ENCODE measurements at regions not wholly inside any gene's neighbourhood (a gene's known extent, or its start where the extent isn't known, plus 50 kb on each side); places are given as distances from the start of the nearest gene placed in this dataset.

DNA sequence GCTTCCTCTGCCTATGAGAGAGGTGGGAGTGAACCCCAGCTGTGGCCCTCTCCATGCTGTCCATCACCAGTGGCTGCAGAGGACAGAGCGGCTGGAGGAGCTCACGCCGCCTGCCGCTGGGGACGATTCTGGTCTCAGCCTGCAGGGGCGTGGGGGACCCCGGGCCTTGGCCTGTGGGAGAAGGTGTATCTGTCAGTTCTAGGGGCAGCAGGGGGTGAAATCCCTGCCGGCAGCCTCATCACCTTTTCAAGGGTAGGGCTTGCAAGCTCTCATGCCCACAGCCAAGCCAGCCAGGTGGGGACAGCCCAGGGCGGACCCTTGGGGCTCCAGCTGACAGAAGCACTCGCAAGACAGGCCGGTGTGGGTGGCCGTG lies 80.2 kb downstream of the TSPAN17 start:
- DNase-seq, result no peak
- Mint-ChIP-seq H3K4me3 (no peak overlapping the region), H3K27ac (no peak overlapping the region), H3K27me3 (ENCODE audit: low read depth) (peaks cover 33% of the 10 kb centered on the region), H3K4me1 (ENCODE audit: low read depth) (peaks cover 7% of the 10 kb centered on the region), H3K9me3 (ENCODE audit: insufficient read depth) (no peaks in the 10 kb centered on the region), H3K36me3 (ENCODE audit: low read depth) (no peaks in the 10 kb centered on the region)
- ChIA-PET CTCF (no interaction called here), POLR2A (no interaction called here)
- ATAC-seq, result no peak

DNA sequence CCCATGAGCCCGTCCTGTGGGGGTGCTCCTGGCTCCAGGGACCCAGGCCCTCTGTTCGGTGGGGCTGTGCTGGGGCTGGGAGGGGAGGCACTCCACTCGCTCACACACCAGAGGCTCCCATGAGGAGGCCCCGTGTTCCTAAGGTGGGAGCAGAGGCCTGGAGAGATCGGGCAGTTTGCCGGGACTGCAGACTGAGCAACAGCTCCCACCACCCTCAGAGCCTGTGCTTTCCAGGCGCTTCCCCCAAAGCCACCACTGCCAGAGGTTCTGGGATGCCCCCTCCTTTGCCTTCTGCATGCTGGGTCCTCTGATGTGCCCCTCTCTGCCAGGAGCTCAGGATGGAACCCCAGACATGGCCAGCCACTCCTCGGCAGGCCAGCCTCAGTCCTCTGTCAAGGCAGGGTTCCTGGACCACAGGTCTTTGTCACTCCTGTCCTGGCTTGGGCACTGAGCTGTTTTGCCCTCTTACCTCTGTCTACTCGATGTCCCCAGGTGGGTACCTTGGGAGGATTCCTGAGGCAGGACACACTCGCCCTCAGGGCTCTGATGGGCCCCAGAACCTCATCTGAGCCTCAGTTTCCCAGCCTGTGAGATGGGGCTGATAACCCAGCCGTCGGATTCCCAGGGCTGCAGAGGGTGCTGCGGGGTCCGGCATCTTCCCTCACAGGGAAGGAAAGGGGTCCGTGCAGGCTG lies 80.8 kb downstream of the TSPAN17 start:
- peaks cover 31% of the 10 kb centered on the region for H3K27me3 Mint-ChIP-seq (ENCODE audit: low read depth)
- H3K27ac Mint-ChIP-seq, result no peak overlapping the region
- POLR2A ChIA-PET, result no interaction called here
- ATAC-seq, result no peak
- no peaks in the 10 kb centered on the region for H3K36me3 Mint-ChIP-seq (ENCODE audit: low read depth)
- DNase-seq, result no peak
- no peak overlapping the region for H3K4me3 Mint-ChIP-seq
- peaks cover 7% of the 10 kb centered on the region for H3K4me1 Mint-ChIP-seq (ENCODE audit: low read depth)
- H3K9me3 Mint-ChIP-seq (ENCODE audit: insufficient read depth), result no peaks in the 10 kb centered on the region
- CTCF ChIA-PET, result no interaction called here

DNA sequence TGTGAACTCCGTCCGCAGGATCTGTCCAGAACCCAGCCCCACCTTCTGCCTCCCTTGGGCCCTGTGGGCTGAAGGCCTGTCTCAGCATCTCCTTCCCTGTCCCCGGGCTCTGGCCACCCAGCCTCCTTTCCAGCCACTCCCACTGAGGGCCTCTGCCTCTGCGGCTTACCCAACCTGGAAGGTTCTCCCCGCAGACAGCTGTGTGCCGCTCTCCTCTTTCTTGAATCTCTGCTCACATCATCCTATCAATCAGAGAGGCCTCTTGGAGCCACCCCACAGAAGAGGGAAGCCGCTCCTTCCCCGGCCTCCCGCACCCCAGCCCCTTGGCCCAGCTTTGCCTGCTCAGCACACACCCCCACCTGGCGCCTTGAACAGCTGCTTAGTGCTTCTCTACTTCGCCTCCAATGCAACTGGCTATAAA lies 81.5 kb upstream of the UNC5A start:
- ATAC-seq (no peak), DNase-seq (no peak)
- Mint-ChIP-seq H3K27ac (no peak overlapping the region), H3K9me3 (ENCODE audit: insufficient read depth) (no peaks in the 10 kb centered on the region), H3K36me3 (ENCODE audit: low read depth) (no peaks in the 10 kb centered on the region), H3K4me3 (no peak overlapping the region), H3K4me1 (ENCODE audit: low read depth) (peaks cover 2% of the 10 kb centered on the region), H3K27me3 (ENCODE audit: low read depth) (peaks cover 27% of the 10 kb centered on the region)
- POLR2A ChIA-PET, result no interaction called here
- CTCF ChIA-PET, result no interaction called here

DNA sequence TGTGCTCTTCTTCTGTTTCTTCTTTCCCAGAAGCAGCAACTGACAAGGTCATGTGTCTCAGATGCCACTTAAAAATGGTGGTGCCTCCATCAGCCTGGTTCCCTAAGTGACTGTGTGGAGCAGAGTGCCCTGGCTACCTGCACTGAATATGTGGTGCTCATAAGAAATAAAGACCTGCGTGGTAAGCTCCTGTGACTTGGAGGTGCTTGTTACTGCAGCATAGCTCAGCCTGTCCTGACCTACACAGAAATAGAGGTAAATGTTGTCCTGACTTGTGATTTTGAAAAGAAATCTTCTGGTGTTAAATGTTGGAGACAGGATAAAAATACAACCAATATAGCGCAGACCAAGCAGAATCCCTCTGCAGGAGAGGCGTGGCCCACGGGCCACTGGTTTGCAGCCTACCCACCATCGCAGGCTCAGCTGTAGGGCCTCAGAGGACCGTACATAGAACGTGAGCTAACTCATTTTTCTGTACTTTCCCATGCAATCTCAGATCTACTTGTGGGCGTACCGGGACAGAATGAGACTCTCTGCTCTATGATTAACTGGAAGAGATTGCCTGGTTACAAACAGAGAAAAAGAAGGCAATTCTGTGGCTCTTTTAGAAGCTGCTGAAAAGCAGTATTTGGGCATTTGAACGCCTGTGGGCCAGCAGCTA lies 79.4 kb upstream of the UNC5A start:
- H3K4me3 Mint-ChIP-seq, result no peak overlapping the region
- no peaks in the 10 kb centered on the region for H3K9me3 Mint-ChIP-seq (ENCODE audit: insufficient read depth)
- peaks cover 15% of the 10 kb centered on the region for H3K27me3 Mint-ChIP-seq (ENCODE audit: low read depth)
- no peak for ATAC-seq
- POLR2A ChIA-PET, result no interaction called here
- DNase-seq, result no peak
- CTCF ChIA-PET, result interaction anchor here (1.7 kb wide), 1 partner anchor 70 kb away, joined by 5 read pairs; no protein-coding TSS in a partner anchor
- H3K36me3 Mint-ChIP-seq (ENCODE audit: low read depth), result no peaks in the 10 kb centered on the region
- peaks cover 2% of the 10 kb centered on the region for H3K4me1 Mint-ChIP-seq (ENCODE audit: low read depth)
- H3K27ac Mint-ChIP-seq, result no peak overlapping the region

DNA sequence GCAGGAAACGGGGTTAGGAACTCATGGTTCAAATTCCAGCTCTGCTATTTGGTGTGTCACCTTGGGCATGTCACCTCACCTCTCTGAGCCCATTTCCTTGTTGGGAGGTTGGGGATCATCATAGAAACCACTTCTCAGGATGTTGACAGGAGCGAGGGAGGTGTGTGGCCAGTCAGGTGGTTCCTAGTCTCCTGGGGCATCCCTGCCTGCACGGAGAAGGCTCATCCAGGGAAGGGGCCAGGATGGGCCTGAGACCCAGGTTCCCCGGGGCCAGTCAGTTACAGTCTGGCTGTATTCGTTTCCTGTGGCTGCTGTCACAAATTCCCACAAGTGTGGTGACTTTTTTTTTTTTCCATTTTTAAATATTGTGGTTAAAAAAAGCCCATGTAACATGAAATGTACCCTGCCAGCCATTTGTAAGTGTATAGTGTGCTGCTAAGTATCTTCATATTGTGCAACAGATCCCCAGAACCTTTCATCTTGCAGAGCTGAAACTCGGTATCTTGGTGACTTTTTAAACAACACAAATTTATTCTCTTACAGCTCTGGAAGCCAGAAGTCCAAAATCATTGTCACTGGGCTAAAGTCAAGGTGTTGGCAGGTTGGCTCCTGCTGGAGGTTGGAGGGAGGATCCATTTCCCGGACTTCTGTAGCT lies 78.7 kb upstream of the UNC5A start:
- DNase-seq (no peak), ATAC-seq (no peak)
- ChIA-PET POLR2A (no interaction called here), CTCF (interaction anchor here (1.7 kb wide), 1 partner anchor 71 kb away, joined by 5 read pairs; no protein-coding TSS in a partner anchor)
- no peak overlapping the region for H3K4me3 Mint-ChIP-seq
- H3K9me3 Mint-ChIP-seq (ENCODE audit: insufficient read depth), result no peaks in the 10 kb centered on the region
- no peaks in the 10 kb centered on the region for H3K36me3 Mint-ChIP-seq (ENCODE audit: low read depth)
- H3K27ac Mint-ChIP-seq, result no peak overlapping the region
- H3K4me1 Mint-ChIP-seq (ENCODE audit: low read depth), result peaks cover 2% of the 10 kb centered on the region
- H3K27me3 Mint-ChIP-seq (ENCODE audit: low read depth), result peaks cover 10% of the 10 kb centered on the region

DNA sequence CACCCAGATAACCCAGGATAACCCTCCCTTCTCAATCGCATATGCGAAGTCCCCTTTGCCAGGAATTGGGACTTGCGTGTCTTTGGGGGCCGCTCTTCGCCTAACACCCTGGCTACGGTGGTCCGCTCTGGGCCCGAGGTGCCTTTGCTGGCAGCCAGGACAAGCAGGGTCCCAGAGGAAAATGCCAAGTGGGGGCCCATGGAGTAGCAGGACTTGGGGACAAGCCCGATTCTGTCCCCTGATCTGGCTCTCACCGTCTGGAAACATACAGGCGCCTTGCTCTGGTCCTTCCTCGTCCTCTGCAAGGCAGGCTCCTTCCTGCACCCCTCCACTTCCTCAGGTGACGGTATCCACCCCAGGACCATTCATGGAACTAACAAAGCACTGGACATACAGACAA lies 78.1 kb upstream of the UNC5A start:
- Mint-ChIP-seq H3K4me1 (ENCODE audit: low read depth) (no peaks in the 10 kb centered on the region), H3K27me3 (ENCODE audit: low read depth) (peaks cover 10% of the 10 kb centered on the region), H3K27ac (no peak overlapping the region), H3K9me3 (ENCODE audit: insufficient read depth) (no peaks in the 10 kb centered on the region), H3K4me3 (no peak overlapping the region), H3K36me3 (ENCODE audit: low read depth) (no peaks in the 10 kb centered on the region)
- no peak for ATAC-seq
- DNase-seq, result no peak
- POLR2A ChIA-PET, result no interaction called here
- CTCF ChIA-PET, result no interaction called here

DNA sequence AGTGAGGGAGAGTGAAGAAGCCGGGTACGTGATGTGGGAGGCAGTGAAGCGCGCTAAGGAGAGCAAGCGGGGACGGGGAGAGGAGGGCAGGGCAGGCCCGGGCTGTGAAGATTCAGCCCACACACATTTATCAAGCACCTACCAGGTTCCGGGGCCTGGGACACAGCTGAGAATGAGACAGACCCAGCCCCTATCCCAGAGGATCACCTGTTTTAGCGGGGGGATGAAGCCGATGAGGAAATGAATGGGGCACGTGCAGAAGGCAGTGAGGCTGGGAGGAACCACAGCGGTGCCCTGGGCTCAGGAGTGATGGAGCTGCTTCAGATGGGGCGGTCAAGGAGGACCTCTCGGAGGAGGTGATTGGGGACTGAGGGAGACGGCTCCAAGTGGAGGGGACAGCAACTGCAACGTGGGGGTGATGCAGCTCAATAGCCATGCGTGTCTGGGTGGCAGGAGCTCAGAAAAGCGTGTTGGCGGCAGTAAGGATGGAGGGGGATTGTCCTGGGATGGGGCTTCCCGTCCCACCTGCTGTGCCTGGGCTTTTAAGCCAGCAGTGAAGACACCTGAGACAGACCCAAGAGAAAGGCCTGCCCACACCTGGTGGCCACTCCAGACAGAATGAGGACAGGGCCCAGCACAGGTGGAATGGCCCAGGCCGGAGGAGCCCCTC lies 77.5 kb upstream of the UNC5A start:
- no peak for ATAC-seq
- H3K4me3 Mint-ChIP-seq, result no peak overlapping the region

DNA sequence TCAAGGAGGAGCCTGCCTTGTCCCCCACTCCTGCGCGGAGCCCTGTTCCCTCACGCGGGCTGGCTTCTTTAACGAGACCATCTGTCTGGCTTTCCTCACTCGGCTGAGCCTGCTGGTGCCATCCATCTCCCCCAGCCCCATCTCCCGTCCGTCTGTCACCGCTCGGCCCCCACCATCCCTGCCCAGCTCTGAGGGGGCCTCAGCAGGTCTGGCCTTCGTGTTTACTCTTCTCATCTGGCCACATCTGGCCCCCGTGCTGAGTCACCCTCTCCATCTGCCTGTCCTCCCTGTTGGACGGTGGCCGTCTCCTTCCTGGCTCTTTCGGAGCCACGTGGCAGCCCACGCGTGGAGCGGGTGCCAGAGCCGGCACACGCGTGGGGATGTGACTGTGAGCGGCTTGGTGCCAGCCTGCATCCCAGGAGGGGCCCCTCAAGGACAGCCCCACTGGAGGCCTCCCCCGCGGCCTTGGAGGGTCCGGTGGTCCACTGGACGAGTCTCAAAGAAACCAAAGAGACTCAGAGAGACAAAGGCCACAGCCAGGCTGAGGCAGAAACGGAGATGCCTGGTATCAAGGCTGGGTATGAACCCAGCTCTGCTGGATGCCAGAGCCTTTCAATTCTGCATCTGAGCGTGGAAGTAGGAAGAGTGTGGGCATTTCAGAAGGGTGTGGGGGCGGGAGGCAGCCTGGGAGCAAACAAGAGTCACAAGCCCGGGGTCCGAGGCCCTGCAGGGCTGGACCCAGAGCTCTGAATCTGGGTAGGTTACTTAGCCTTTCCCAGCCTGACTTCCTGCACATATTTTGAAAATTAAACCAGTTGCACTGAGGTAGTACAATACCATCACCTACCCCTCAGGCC lies 76.7 kb upstream of the UNC5A start:
- no peak for ATAC-seq
- Mint-ChIP-seq H3K4me1 (ENCODE audit: low read depth) (no peaks in the 10 kb centered on the region), H3K27ac (no peak overlapping the region), H3K9me3 (ENCODE audit: insufficient read depth) (no peaks in the 10 kb centered on the region), H3K4me3 (no peak overlapping the region), H3K36me3 (ENCODE audit: low read depth) (no peaks in the 10 kb centered on the region), H3K27me3 (ENCODE audit: low read depth) (peaks cover 14% of the 10 kb centered on the region)
- DNase-seq, result no peak
- CTCF ChIA-PET, result interaction anchor here (0.8 kb wide), 1 partner anchor 73 kb away, joined by 3 read pairs; no protein-coding TSS in a partner anchor
- POLR2A ChIA-PET, result no interaction called here

More for the DNA sequence above, 77.5 kb upstream of the UNC5A start:
- no peak for DNase-seq
- Mint-ChIP-seq H3K27me3 (ENCODE audit: low read depth) (peaks cover 12% of the 10 kb centered on the region), H3K4me1 (ENCODE audit: low read depth) (no peaks in the 10 kb centered on the region), H3K27ac (no peak overlapping the region), H3K36me3 (ENCODE audit: low read depth) (no peaks in the 10 kb centered on the region), H3K9me3 (ENCODE audit: insufficient read depth) (no peaks in the 10 kb centered on the region)
- ChIA-PET POLR2A (no interaction called here), CTCF (no interaction called here)

DNA sequence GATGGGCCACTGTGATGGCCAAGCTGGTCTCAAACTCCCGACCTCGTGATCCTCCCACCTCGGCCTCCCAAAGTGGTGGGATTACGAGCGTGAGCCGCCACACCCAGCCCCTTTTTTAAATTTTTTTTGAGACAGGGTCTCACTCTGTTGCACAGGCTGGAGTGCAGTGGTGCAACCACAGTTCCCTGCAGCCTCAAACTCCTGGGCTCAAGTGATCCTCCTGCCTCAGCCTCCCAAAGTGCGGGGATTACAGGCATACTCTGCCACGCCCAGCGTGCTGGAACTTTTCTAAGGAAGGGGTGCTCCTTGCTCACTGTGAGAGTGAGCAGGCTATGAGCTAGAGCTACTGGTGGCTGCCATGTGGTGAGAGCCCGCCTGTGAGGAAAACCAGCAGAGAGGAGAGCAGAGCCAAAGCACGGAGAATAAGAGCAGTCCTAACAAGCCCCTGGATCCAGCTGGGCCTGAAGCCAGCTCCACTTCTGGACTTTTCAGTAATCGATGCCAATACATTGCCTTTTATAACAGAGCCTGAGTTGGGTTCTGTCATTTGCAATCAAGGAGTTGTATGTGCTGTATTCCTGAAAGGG lies 75.5 kb upstream of the UNC5A start:
- DNase-seq (no peak), ATAC-seq (no peak)
- Mint-ChIP-seq H3K9me3 (ENCODE audit: insufficient read depth) (no peaks in the 10 kb centered on the region), H3K27me3 (ENCODE audit: low read depth) (peaks cover 18% of the 10 kb centered on the region), H3K4me1 (ENCODE audit: low read depth) (no peaks in the 10 kb centered on the region), H3K36me3 (ENCODE audit: low read depth) (no peaks in the 10 kb centered on the region), H3K27ac (no peak overlapping the region), H3K4me3 (no peak overlapping the region)
- ChIA-PET CTCF (no interaction called here), POLR2A (no interaction called here)

DNA sequence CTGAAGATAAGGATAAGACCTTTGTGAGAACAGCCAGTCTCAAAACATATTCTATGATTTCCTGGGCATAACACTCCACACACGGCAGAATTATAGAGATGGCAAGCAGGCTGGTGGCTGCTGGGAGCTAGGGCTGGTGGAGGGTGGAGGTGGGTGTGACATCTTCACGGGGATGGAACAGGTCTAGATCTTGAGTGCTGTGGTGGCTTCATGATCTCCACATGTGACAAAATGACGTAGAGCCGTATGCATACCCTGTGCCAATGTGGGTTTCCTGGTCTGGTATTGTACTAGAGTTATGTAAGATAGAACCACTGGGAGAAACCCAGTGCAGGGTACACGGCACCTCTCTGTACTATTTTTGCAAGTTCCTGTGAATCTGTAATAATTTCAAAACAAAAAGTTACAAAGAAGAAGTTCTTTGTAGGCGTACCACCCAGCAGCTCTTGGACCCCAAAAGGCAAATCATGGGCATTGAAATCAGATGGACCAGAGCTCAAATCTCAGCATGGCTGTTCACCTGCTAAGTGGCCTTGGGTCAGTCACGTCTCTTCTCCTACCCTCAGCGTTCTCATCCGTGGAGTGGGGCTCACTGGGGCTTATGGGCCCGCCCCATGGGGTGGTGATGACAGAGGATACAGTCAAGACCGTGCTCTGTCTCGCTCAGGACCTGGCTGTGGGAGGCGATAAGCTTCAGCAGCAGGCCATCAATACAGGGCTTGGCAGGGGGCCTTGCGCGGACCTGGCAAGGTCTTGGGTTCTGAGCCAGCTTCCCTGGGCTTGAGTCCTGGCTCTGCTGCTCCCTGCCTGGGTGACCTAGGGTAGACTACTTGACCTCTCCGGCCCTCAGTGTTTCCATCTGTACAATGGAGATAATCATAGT lies 74.7 kb upstream of the UNC5A start:
- CTCF ChIA-PET, result interaction anchor here (1.4 kb wide), 1 partner anchor 9 kb away, joined by 5 read pairs; no protein-coding TSS in a partner anchor
- peaks cover 22% of the 10 kb centered on the region for H3K27me3 Mint-ChIP-seq (ENCODE audit: low read depth)
- H3K4me1 Mint-ChIP-seq (ENCODE audit: low read depth), result no peaks in the 10 kb centered on the region

More for the DNA sequence above, 74.7 kb upstream of the UNC5A start:
- POLR2A ChIA-PET, result no interaction called here
- ATAC-seq (no peak), DNase-seq (no peak)
- no peaks in the 10 kb centered on the region for H3K36me3 Mint-ChIP-seq (ENCODE audit: low read depth)
- H3K27ac Mint-ChIP-seq, result no peak overlapping the region
- H3K9me3 Mint-ChIP-seq (ENCODE audit: insufficient read depth), result no peaks in the 10 kb centered on the region
- H3K4me3 Mint-ChIP-seq, result no peak overlapping the region
